PC-9 (cell line): ENCODE measurements at regions not wholly inside any gene's neighbourhood (a gene's known extent, or its start where the extent isn't known, plus 50 kb on each side); places are given as distances from the start of the nearest gene placed in this dataset.

ENCODE experiments used
- BruUV-seq: library from RNA; stranded (reverse); fragments of 400-500 nt; replicated peaks from 2 replicates; lab custom pipeline; 2021; lab: Mats Ljungman, UMichigan
- CTCF ChIA-PET: fragments of 300-600 bp; sonication (Branson Sonifier 250); formaldehyde crosslinking; loops from one replicate; lab custom pipeline; 2022; ENCODE audit warnings: antibody characterized with exemption; lab: Charles Lee
- POLR2A ChIA-PET: fragments of 300-600 bp; sonication (Branson Sonifier 250); formaldehyde crosslinking; loops from one replicate; lab custom pipeline; 2022; ENCODE audit warnings: antibody characterized with exemption; ENCODE audit not compliant: unreplicated experiment; lab: Charles Lee
- DNase-seq, 2 experiments: peaks; one replicate each; pipeline versions ENCODE4 v3.0.0 to v3.0.0-alpha.2; 2015 to 2022; ENCODE audit warnings: mixed read lengths in 1 of 2
- H2AFZ ChIP-seq: fragments of 200-600 bp; sonication (generic); 2 replicates; pipeline ENCODE4 v1.8.1; 2017; ENCODE audit warnings: antibody characterized with exemption
- H3F3A ChIP-seq: fragments of 200-600 bp; sonication (generic); 2 replicates; pipeline ENCODE4 v1.8.1; 2017; ENCODE audit warnings: antibody characterized with exemption, mild to moderate bottlenecking, low read depth; ENCODE audit not compliant: insufficient read depth
- H3K27ac ChIP-seq: fragments of 200-600 bp; sonication (generic); 2 replicates; pipeline ENCODE4 v1.6.1; 2016; ENCODE audit warnings: mixed run types
- H3K27me3 ChIP-seq: fragments of 200-600 bp; sonication (generic); 2 replicates; pipeline ENCODE4 v1.6.1; 2016; ENCODE audit warnings: low read depth, mixed run types; ENCODE audit not compliant: insufficient read depth
- H3K36me3 ChIP-seq: fragments of 200-600 bp; sonication (generic); 2 replicates; pipeline ENCODE4 v1.6.1; 2016; ENCODE audit warnings: low read depth, mixed run types
- H3K4me1 ChIP-seq: fragments of 200-600 bp; sonication (generic); replicated peaks from 2 replicates; pipeline ENCODE4 v1.6.1; 2016; ENCODE audit warnings: mixed run types; ENCODE audit not compliant: insufficient read depth
- H3K4me2 ChIP-seq: fragments of 200-600 bp; sonication (generic); 2 replicates; pipeline ENCODE4 v1.6.1; 2017; ENCODE audit warnings: mixed run types
- H3K4me3 ChIP-seq: fragments of 200-600 bp; sonication (generic); 2 replicates; pipeline ENCODE4 v1.6.1; 2016; ENCODE audit warnings: mixed run types
- H3K79me2 ChIP-seq: fragments of 200-600 bp; sonication (generic); 2 replicates; pipeline ENCODE4 v1.6.1; 2017; ENCODE audit warnings: low read depth, mixed run types
- H3K9me2 ChIP-seq: fragments of 200-600 bp; sonication (generic); 2 replicates; pipeline ENCODE4 v1.8.1; 2017; ENCODE audit warnings: mild to moderate bottlenecking; ENCODE audit not compliant: insufficient read depth
- H3K9me3 ChIP-seq: fragments of 200-600 bp; sonication (generic); 2 replicates; pipeline ENCODE4 v1.8.1; 2016; ENCODE audit warnings: low read depth; ENCODE audit not compliant: insufficient read depth
- H4K20me1 ChIP-seq: fragments of 200-600 bp; sonication (generic); 2 replicates; pipeline ENCODE4 v1.8.1; 2017; ENCODE audit not compliant: insufficient read depth
- CTCF ChIP-seq: fragments of 200-600 bp; sonication (generic); conservative IDR thresholded peaks from 2 replicates; pipeline ENCODE4 v1.6.1; 2017; ENCODE audit warnings: mixed run types, antibody characterized with exemption, mild to moderate bottlenecking, moderate library complexity
- EZH2 ChIP-seq: fragments of 200-600 bp; sonication (generic); IDR thresholded peaks from 2 replicates; pipeline ENCODE4 v1.8.0; 2017; ENCODE audit warnings: antibody characterized with exemption, low read depth
- intact Hi-C: fragments of 100-400 bp; cut with micrococcal nuclease; formaldehyde crosslinking; loops from one replicate; pipeline ENCODE4 v1.10.0; 2022; ENCODE audit not compliant: unreplicated experiment

- no peaks in the 10 kb centered on the region for H3K36me3 ChIP-seq
- no peak overlapping the region for H2AFZ ChIP-seq
- no TSS peak for BruUV-seq
- no peaks in the 10 kb centered on the region for H4K20me1 ChIP-seq
- no peaks in the 10 kb centered on the region for H3K9me2 ChIP-seq
- DNase-seq, result no peak
- no peak overlapping the region for H3K27ac ChIP-seq
- no peaks in the 10 kb centered on the region for H3K4me1 ChIP-seq
- H3K79me2 ChIP-seq, result no peaks in the 10 kb centered on the region
- ChIA-PET POLR2A (no interaction called here), CTCF (no interaction called here)
- H3K9me3 ChIP-seq, result no peaks in the 10 kb centered on the region
- no peaks in the 10 kb centered on the region for H3K27me3 ChIP-seq
- intact Hi-C loops, result no loop called here
- H3K4me3 ChIP-seq, result no peak overlapping the region
- no peaks in the 10 kb centered on the region for H3F3A ChIP-seq
- TF ChIP-seq EZH2, result no peak
- TF ChIP-seq CTCF, result no peak
- H3K4me2 ChIP-seq, result no peak overlapping the region
Observed at GRCh38 chr13:40023595-40024203, 368.2 kb downstream of the COG6 start.

GRCh38 chr13:40024204-40024966 lies 368.9 kb downstream of the COG6 start:
- no peak overlapping the region for H2AFZ ChIP-seq
- BruUV-seq, result no TSS peak
- H3F3A ChIP-seq, result no peaks in the 10 kb centered on the region
- H3K9me2 ChIP-seq, result no peaks in the 10 kb centered on the region
- intact Hi-C loops, result no loop called here
- H3K36me3 ChIP-seq, result no peaks in the 10 kb centered on the region
- TF ChIP-seq EZH2 (no peak), CTCF (no peak)
- no peak overlapping the region for H3K4me2 ChIP-seq
- no peaks in the 10 kb centered on the region for H3K27me3 ChIP-seq
- no peak overlapping the region for H3K4me3 ChIP-seq
- no peaks in the 10 kb centered on the region for H3K79me2 ChIP-seq
- ChIA-PET CTCF (no interaction called here), POLR2A (no interaction called here)
- H3K27ac ChIP-seq, result no peak overlapping the region
- no peak for DNase-seq
- H4K20me1 ChIP-seq, result no peaks in the 10 kb centered on the region
- H3K4me1 ChIP-seq, result no peaks in the 10 kb centered on the region
- no peaks in the 10 kb centered on the region for H3K9me3 ChIP-seq

DNA sequence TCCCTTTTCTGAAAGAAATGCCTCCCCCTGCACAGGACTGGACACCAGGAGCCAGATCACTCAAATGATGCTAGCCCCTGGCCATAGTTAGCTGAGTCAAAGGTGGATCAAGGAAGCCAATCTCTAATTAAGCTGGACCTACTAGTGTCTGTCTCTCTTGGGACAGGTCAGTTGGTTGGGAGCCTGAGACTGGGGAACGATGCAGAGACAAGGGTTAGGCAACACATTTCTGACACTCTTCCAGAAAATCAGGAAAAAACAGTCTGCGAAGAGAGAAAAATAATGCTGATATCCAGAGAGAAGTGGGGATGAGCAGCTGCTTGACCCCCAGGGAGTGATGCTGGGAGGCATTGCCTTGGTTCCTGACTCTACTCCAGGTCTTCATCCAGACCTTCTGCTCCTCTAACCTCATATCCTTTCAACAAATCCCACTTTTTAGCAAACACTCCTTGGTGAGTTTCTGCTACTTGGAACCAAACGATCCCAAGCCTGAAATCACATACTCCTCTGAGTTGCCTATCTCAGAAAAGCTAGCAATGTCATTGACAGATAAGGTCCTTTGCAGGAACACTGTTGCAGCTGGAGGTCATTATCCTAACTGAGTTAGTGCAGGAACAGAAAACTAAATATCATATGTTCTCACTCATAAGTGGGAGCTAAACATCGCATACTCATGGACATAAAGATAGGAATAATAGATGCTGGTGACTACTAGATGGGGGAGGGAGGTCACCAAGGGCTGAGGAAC lies 369.7 kb downstream of the COG6 start:
- BruUV-seq, result no TSS peak
- Histone ChIP-seq H4K20me1 (no peaks in the 10 kb centered on the region), H3K36me3 (no peaks in the 10 kb centered on the region), H3K9me2 (no peaks in the 10 kb centered on the region), H3K27ac (no peak overlapping the region), H3F3A (no peaks in the 10 kb centered on the region), H3K27me3 (no peaks in the 10 kb centered on the region), H2AFZ (no peak overlapping the region), H3K79me2 (no peaks in the 10 kb centered on the region), H3K9me3 (no peaks in the 10 kb centered on the region), H3K4me1 (no peaks in the 10 kb centered on the region), H3K4me2 (no peak overlapping the region), H3K4me3 (no peak overlapping the region)
- intact Hi-C loops, result no loop called here
- TF ChIP-seq CTCF (no peak), EZH2 (no peak)
- no peak for DNase-seq
- ChIA-PET POLR2A (no interaction called here), CTCF (no interaction called here)
